H9 (cell line): ENCODE measurements at regions not wholly inside any gene's neighbourhood (a gene's known extent, or its start where the extent isn't known, plus 50 kb on each side); places are given as distances from the start of the nearest gene placed in this dataset.

Source experiments
- DNase-seq: peaks from one replicate; pipeline ENCODE4 v3.0.0-alpha.2; 2017
- H2AFZ ChIP-seq: one replicate; pipeline ENCODE4 v1.6.1; 2013; ENCODE audit warnings: mild to moderate bottlenecking, low read length, control low read depth, moderate library complexity
- H2AK5ac ChIP-seq: 2 replicates; pipeline ENCODE4 v1.6.1; 2013; ENCODE audit warnings: low read length, control low read depth, mixed read lengths; ENCODE audit not compliant: insufficient read length
- H2BK120ac ChIP-seq: one replicate; pipeline ENCODE4 v1.6.1; 2013; ENCODE audit warnings: low read depth, mild to moderate bottlenecking, low read length, control low read depth, inconsistent platforms; ENCODE audit not compliant: poor library complexity, severe bottlenecking
- H2BK12ac ChIP-seq: 2 replicates; pipeline ENCODE4 v1.6.1; 2013; ENCODE audit warnings: low read length, control low read depth, mixed read lengths, low read depth; ENCODE audit not compliant: insufficient read length
- H2BK15ac ChIP-seq: 2 replicates; pipeline ENCODE4 v1.6.1; 2013; ENCODE audit warnings: low read depth, low read length, control low read depth
- H2BK20ac ChIP-seq: one replicate; pipeline ENCODE4 v1.6.1; 2013; ENCODE audit warnings: low read depth, mild to moderate bottlenecking, low read length, control low read depth, inconsistent platforms; ENCODE audit not compliant: poor library complexity, severe bottlenecking
- H2BK5ac ChIP-seq: 2 replicates; pipeline ENCODE4 v1.6.1; 2013; ENCODE audit warnings: low read length, control low read depth, mixed read lengths; ENCODE audit not compliant: insufficient read length
- H3K14ac ChIP-seq: 2 replicates; pipeline ENCODE4 v1.6.1; 2013; ENCODE audit warnings: low read length, control low read depth; ENCODE audit not compliant: insufficient read depth
- H3K18ac ChIP-seq: 2 replicates; pipeline ENCODE4 v1.6.1; 2013; ENCODE audit warnings: low read depth, mild to moderate bottlenecking, mixed read lengths, low read length, control low read depth; ENCODE audit not compliant: insufficient read length
- H3K23ac ChIP-seq: 2 replicates; pipeline ENCODE4 v1.6.1; 2013; ENCODE audit warnings: low read length, control low read depth, mixed read lengths, low read depth; ENCODE audit not compliant: insufficient read length
- H3K23me2 ChIP-seq: 2 replicates; pipeline ENCODE4 v1.6.1; 2013; ENCODE audit warnings: low read depth, mild to moderate bottlenecking, mixed read lengths, low read length, control low read depth; ENCODE audit not compliant: insufficient read length, poor library complexity, severe bottlenecking
- H3K27ac ChIP-seq: 2 replicates; pipeline ENCODE4 v1.5.1; 2013; ENCODE audit warnings: low read length, control low read depth, mixed read lengths, low read depth; ENCODE audit not compliant: insufficient read length
- H3K27me3 ChIP-seq: 2 replicates; pipeline ENCODE4 v1.6.1; 2013; ENCODE audit warnings: low read length, control low read depth, inconsistent platforms; ENCODE audit not compliant: insufficient read depth
- H3K4ac ChIP-seq: 2 replicates; pipeline ENCODE4 v1.6.1; 2013; ENCODE audit warnings: low read depth, mild to moderate bottlenecking, control low read depth, inconsistent platforms, low read length, moderate library complexity
- H3K4me1 ChIP-seq: 2 replicates; pipeline ENCODE4 v1.6.1; 2013; ENCODE audit warnings: low read length, control low read depth, inconsistent platforms; ENCODE audit not compliant: insufficient read depth
- H3K4me2 ChIP-seq: 2 replicates; pipeline ENCODE4 v1.6.1; 2013; ENCODE audit warnings: low read length, control low read depth, mixed read lengths; ENCODE audit not compliant: insufficient read length, insufficient read depth
- H3K56ac ChIP-seq: 2 replicates; pipeline ENCODE4 v1.6.1; 2013; ENCODE audit warnings: low read depth, mild to moderate bottlenecking, mixed read lengths, low read length, control low read depth; ENCODE audit not compliant: insufficient read length
- H3K79me1 ChIP-seq: 2 replicates; pipeline ENCODE4 v1.6.1; 2013; ENCODE audit warnings: low read depth, mild to moderate bottlenecking, moderate library complexity, low read length, control low read depth, inconsistent platforms; ENCODE audit not compliant: insufficient read depth, poor library complexity, severe bottlenecking
- H3K79me2 ChIP-seq: 2 replicates; pipeline ENCODE4 v1.6.1; 2013; ENCODE audit warnings: low read length, control low read depth, inconsistent platforms; ENCODE audit not compliant: insufficient read depth
- H3K9ac ChIP-seq: 2 replicates; pipeline ENCODE4 v1.6.1; 2013; ENCODE audit warnings: low read length, control low read depth, mixed read lengths; ENCODE audit not compliant: insufficient read length; ENCODE audit errors: extremely low read depth
- H3K9me3 ChIP-seq: one replicate; pipeline ENCODE4 v1.6.1; 2013; ENCODE audit warnings: low read depth, low read length, inconsistent platforms; ENCODE audit not compliant: control insufficient read depth
- H3T11ph ChIP-seq: one replicate; pipeline ENCODE4 v1.6.1; 2013; ENCODE audit warnings: mild to moderate bottlenecking, low read length, control low read depth, inconsistent platforms
- H4K20me1 ChIP-seq: one replicate; pipeline ENCODE4 v1.6.1; 2013; ENCODE audit not compliant: control insufficient read depth, insufficient read length, insufficient read depth
- H4K5ac ChIP-seq: 2 replicates; pipeline ENCODE4 v1.6.1; 2013; ENCODE audit warnings: low read depth, mild to moderate bottlenecking, mixed read lengths, low read length, control low read depth; ENCODE audit not compliant: insufficient read length
- H4K8ac ChIP-seq: replicated peaks from 2 replicates; pipeline ENCODE4 v1.6.1; 2013; ENCODE audit warnings: low read length, control low read depth, mixed read lengths, low read depth; ENCODE audit not compliant: insufficient read length
- H4K91ac ChIP-seq: 2 replicates; pipeline ENCODE4 v1.6.1; 2013; ENCODE audit warnings: low read depth, mild to moderate bottlenecking, moderate library complexity, mixed read lengths, low read length, control low read depth; ENCODE audit not compliant: insufficient read length
- H3K27ac Mint-ChIP-seq, 3 experiments: 2 replicates in 2 of 3; 3 replicates in 1 of 3; pipeline ENCODE4 v1.8.0; 2020 to 2021; ENCODE audit warnings: mixed read lengths in 3 of 3, mild to moderate bottlenecking in 1 of 3, moderate library complexity in 1 of 3
- H3K27me3 Mint-ChIP-seq: 2 replicates; pipeline ENCODE4 v1.8.0; 2021; ENCODE audit warnings: low read depth, mild to moderate bottlenecking, moderate library complexity, mixed read lengths
- H3K36me3 Mint-ChIP-seq, 3 experiments: 2 replicates in 2 of 3; 3 replicates in 1 of 3; pipeline ENCODE4 v1.8.0; 2020 to 2021; ENCODE audit warnings: low read depth in 3 of 3, mixed read lengths in 3 of 3; ENCODE audit not compliant: insufficient read depth in 1 of 3
- H3K4me1 Mint-ChIP-seq, 2 experiments: 2 replicates each; pipeline ENCODE4 v1.8.0; 2020; ENCODE audit warnings: mixed read lengths in 2 of 2
- H3K4me3 Mint-ChIP-seq, 2 experiments: 2 replicates in 1 of 2; 3 replicates in 1 of 2; pipeline ENCODE4 v1.8.0; 2020 to 2021; ENCODE audit warnings: mild to moderate bottlenecking in 2 of 2, mixed read lengths in 2 of 2, moderate library complexity in 1 of 2
- H3K9me3 Mint-ChIP-seq, 2 experiments: 2 replicates in 1 of 2; 3 replicates in 1 of 2; pipeline ENCODE4 v1.8.0; 2020; ENCODE audit warnings: mild to moderate bottlenecking in 2 of 2, mixed read lengths in 2 of 2, moderate library complexity in 1 of 2
- CTCF ChIP-seq: fragments of 200-600 bp; sonication (generic); conservative IDR thresholded peaks from 3 replicates; pipeline ENCODE4 v1.8.0; 2021; ENCODE audit warnings: antibody characterized with exemption, mild to moderate bottlenecking
- WGBS: extraction: QIAGEN DNeasy Blood & Tissue Kit; methylation state at CpG from one replicate; pipeline ENCODE4 v1.1.7; 2013; ENCODE audit warnings: missing lambda C conversion rate, low lambda C conversion rate, mixed read lengths; ENCODE audit not compliant: insufficient read length; ENCODE audit errors: extremely low coverage; 5-methylcytosine and 5-hydroxymethylcytosine counted together

- no peak overlapping the region for H3K56ac ChIP-seq
- no peak for DNase-seq
- H3K79me2 ChIP-seq, result no peaks in the 10 kb centered on the region
- no peak overlapping the region for H3K9ac ChIP-seq
- no peak overlapping the region for H3K4me2 ChIP-seq
- H3K4me3 Mint-ChIP-seq, result no peak overlapping the region
- H2BK15ac ChIP-seq, result no peak overlapping the region
- no peak overlapping the region for H2AFZ ChIP-seq
- H4K5ac ChIP-seq, result no peak overlapping the region
- H3K4me1 Mint-ChIP-seq, result peaks cover 6 to 7% of the 10 kb centered on the region in 2 experiments; a peak in 3 of 4 replicates
- no peaks in the 10 kb centered on the region for H3K27me3 ChIP-seq
- no peaks in the 10 kb centered on the region for H3K79me1 ChIP-seq
- no peaks in the 10 kb centered on the region for H3K9me3 Mint-ChIP-seq
- no peak overlapping the region for H3K27ac Mint-ChIP-seq
- H3K23ac ChIP-seq, result no peak overlapping the region
- H2AK5ac ChIP-seq, result no peak overlapping the region
- H2BK20ac ChIP-seq, result no peak overlapping the region
- no peak overlapping the region for H3K4ac ChIP-seq
- H3K27ac ChIP-seq, result no peak overlapping the region
- TF ChIP-seq CTCF, result no peak
- H3K27me3 Mint-ChIP-seq, result no peaks in the 10 kb centered on the region; the same call in 1 of the 2 replicates
- no peaks in the 10 kb centered on the region for H4K20me1 ChIP-seq
- H3K18ac ChIP-seq, result no peak overlapping the region
- H4K8ac ChIP-seq, result no peak overlapping the region
- H3K14ac ChIP-seq, result no peak overlapping the region
- no peaks in the 10 kb centered on the region for H3K4me1 ChIP-seq
- H2BK5ac ChIP-seq, result no peak overlapping the region
- H4K91ac ChIP-seq, result no peak overlapping the region
- no peaks in the 10 kb centered on the region for H3K9me3 ChIP-seq
- WGBS, result no CpG with 5 or more reads among the region's 7 CpGs
- no peak overlapping the region for H2BK12ac ChIP-seq
- no peak overlapping the region for H3T11ph ChIP-seq
- H2BK120ac ChIP-seq, result no peak overlapping the region
- H3K36me3 Mint-ChIP-seq, result no peaks in the 10 kb centered on the region; a peak in 1 of 7 replicates
- no peaks in the 10 kb centered on the region for H3K23me2 ChIP-seq
These were observed 100.9 kb upstream of the KLF7 start for GRCh38 chr2:207266648-207267047.
